Renal cortex interstitium (tissue), 11 donors: ENCODE measurements at regions not wholly inside any gene's neighbourhood (a gene's known extent, or its start where the extent isn't known, plus 50 kb on each side); places are given as distances from the start of the nearest gene placed in this dataset.

ENCODE experiments used
- DNase-seq, 11 donors: peaks; one replicate each; pipeline ENCODE4 v3.0.0-alpha.2; 2013; ENCODE audit warnings: low read depth in 9 of 11, low spot score in 4 of 11; ENCODE audit errors: extremely low read depth in 1 of 11

DNA sequence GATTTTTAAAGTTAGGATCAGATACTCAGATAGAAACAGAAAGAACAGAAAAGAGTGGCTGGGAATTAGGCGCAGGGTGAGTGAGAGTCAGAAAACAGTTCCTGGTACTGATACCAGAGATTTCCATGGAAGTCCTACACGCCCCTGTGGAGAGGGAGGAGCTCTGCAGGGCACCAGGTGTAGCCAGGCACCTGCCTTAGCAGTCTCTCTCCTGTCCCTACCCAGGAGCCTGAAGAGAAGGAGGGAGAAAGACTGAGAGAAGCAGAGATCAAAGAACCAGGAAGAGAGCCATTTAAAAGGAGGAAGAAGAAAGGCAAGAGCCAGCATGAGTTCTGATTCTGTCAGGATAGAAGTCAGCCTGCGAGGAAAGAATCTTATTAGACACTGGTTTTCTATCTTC is 65.0 kb downstream of the CBLN1 start:
- DNase-seq, result no peak

DNA sequence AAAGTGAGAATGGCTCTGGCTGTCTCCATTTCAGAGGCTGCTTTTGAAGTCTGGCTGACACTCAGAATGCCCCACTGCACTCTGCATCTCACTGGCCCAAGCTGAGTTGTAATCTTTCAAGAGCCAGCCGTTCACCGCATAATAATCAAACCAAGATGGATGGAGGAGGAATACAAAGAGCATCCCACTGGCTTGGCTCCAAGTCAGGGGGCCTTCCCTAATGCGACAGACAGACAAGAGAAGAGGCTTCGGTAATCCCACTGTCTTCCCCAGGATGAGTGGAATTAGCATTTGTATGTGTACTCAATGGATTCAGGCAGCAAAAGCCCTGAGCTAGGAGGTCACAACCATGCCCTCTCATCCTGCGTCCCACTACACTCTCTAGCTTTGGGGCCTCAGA is 68.0 kb downstream of the CBLN1 start:
- DNase-seq, result no peak

GRCh38 chr16:49204191-49204590 is 77.4 kb downstream of the CBLN1 start:
- DNase-seq, result no peak

- DNase-seq, result no peak
These were observed 78.3 kb downstream of the CBLN1 start for GRCh38 chr16:49203361-49203760.

DNA sequence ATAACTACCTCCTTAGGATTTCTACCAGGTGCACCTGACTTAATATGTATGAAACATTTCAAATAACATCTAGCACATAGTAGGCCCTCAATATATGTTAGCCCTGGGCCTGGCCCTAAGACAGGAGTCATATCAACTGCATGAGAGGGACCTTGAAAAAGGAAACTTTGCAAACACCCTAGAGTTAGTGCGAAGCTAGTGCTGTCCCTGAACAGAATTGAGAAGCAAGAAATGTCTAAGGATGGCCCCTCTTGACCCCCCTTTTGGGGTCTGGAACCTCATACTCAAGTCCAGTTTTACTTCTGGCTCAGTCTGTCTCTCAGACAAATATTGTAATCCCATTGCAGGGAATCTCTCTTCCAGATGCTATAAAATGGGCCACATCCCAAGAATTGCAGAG is 80.5 kb downstream of the CBLN1 start:
- no peak for DNase-seq

- DNase-seq, result no peak
These were observed 81.3 kb downstream of the CBLN1 start for GRCh38 chr16:49200223-49200820.

- DNase-seq, result no peak
These were observed 86.4 kb downstream of the CBLN1 start for GRCh38 chr16:49195237-49195548.

DNA sequence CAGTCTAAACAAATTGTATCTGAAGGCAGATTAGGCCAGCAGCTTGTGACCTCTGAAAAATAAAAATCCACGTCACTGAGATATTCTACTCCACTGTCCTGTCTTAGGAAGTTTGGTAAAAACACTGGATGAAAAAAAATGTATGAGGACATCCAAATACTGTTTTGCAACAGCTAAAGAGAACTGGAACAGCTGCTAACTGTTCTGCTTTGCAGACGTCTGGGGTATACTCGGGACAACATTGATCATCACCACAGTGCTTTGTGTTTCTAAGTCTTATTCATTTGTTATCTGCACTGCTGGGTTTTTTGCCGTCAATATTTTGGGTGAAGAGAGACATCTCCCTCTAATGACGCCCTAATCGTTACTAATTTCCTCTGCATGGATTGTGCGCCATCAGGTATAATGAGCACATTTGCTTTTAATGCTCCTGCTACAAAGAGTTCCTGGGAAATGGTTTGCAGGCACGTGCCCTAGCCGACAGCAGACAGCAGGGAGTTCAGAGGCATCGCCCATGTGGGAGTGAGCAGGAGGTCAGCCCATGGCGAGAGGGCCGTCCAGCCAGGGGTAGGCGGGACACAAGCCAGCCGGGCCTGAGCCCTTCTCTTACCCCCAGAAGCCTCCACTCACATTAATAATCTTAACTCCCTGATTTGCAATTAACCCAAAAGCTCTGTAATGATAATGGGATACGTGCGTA is 87.0 kb downstream of the CBLN1 start:
- no peak for DNase-seq

DNA sequence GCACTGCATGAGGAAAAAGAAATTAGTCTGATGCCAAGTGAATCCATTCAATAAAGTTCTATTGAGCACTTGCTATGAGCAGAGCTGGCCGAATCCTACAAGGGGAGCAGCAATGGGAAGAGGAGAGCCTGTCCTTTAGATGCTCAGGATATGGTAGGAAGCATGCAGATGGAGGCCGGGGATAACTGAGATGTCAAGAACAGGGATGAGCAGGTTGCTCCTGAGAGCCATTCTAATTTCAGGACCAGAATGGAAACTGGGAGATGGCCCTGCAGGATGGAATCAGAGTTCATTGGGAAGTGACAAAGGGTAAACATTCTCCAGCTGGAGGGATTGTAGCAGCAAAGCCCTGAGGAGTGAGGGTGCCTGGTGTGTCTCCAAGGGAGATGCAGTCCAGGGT is 88.0 kb downstream of the CBLN1 start:
- no peak for DNase-seq

DNA sequence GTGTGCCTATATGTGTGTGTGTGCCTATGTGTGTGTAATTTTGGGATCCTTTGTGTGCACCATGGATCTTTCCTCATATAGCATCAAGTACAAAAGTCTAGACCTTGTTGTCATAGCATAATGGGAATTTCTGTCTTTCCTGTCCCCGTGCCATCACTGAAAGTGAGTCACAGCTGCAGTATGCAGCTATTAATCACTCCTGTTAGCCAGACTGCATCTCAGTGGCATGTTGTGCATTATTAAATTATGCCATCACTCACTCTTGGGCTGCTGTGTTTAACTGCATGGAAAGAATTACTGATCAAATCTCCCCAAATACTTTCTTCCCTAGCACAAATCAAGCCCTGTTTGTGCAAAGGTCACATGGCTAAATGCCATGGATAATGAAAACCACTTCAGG is 92.4 kb downstream of the CBLN1 start:
- DNase-seq, result no peak

DNA sequence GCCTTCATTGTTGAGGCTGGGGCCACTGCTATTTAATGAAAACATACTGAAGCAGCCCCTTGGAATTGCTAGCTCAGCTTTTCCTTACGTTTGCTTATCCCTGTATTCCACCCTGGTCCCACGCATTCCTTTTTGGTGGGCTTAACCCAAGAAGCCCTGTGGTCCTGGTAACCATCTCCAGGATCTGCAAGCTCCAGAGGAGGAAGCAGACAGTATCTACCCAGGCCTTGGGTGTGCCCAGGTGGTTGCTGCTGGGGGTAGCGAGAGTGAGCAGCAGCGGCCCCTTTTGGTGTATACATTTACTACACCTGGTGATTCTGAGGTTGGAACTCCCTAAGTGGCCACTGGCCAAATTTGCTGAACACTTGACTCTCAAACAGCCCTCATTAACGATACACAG is 97.7 kb downstream of the CBLN1 start:
- DNase-seq, result no peak

DNA sequence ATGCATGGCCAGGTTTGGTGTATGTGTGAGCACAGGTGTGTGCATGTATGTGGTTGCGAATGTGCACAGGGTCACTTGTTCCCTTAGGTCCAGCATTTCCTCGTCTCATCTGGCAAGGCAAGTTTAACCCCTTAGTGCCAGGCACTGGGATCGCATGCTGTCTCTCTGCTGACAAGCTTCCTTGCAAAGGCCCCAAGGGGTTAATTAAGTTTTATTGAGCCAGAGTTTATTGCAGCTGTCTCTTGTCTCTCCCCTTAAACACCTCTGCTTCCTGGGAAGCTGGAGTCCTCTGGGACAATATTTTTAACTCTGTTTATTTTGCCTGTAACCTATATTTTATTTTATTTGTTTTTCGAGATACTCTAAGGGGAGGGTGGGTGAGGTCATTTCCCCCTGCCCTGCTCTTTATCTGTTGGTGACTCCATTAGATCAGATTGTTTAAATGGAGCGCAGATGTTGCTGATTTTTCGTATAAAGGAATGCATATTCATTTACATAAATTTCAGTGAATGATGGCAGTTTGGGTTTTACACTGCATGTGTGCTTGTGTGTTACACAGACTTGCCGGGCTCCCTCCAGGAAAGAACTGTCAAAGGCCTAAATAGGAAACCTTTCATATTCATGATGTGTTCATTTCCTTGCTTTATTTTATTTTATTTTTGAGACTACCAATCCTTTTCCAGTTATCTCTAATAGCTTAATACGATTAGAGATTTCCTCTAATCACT is 99.7 kb downstream of the CBLN1 start:
- no peak for DNase-seq

GRCh38 chr16:49179714-49180330 is 101.8 kb downstream of the CBLN1 start:
- DNase-seq, result no peak

GRCh38 chr16:49168126-49168525 is 113.5 kb downstream of the CBLN1 start:
- no peak for DNase-seq

DNA sequence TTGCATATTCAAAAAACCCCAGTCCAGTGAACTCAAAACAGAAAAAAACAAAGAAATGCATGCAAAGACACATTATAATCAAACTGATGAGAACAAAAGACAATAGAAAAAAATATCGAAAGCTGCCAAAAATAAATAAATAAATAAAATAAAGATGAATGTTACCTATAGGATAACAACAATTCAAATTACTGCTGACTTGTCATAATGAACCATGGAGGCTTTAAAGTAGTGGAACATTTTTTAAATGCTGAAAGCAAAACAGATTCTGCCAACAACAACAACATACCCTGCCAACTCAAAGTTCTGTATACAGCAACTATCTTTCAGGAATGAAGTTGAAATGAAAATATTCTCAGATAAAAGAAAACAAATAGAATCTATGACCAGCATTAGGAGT is 116.6 kb downstream of the CBLN1 start:
- DNase-seq, result no peak

DNA sequence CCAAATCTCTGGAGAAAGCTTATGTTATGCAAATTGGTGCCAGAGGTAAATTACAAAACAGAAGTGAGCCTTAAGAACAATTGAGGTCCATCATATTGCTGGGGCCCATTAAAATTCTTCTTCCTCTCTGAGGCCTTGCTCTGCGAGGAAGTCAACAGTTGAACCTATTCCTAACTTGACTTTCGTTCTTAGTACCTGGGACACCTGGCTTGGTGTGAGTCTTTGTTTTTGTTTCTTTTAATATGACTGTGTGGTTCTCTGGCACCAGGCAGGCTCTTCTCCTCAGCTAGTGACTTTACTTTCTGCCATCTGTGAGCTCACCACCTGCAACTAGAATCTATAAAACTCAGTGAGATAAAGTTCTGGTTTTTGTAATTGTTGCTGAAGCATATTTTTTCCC is 120.4 kb downstream of the CBLN1 start:
- no peak for DNase-seq

- peak; percentile 21 to 72 (median 51) for DNase-seq
These were observed 123.5 kb downstream of the CBLN1 start for GRCh38 chr16:49158029-49158642.

- DNase-seq, result no peak
These were observed 131.3 kb downstream of the CBLN1 start for GRCh38 chr16:49150341-49150740.

GRCh38 chr16:49148410-49148809 is 133.2 kb downstream of the CBLN1 start:
- DNase-seq, result no peak

DNA sequence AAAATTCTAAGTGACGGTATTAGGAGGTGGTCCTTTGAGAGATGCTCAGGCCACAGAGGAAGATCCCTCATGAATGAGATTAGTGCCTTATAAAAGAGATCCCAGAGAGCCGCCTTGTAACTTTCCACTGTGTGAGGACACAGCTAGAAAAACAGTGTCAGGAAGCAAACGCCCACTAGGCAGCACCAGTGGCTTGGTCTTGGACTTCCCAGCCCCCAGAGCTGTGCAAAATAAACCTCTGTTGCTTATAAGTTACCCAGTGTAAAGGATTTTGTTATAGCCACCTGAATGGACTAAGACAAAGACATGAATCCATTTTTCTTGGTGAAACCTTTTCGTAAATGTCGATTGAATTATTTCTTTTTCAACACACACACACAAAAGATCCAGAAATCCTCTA is 141.0 kb downstream of the CBLN1 start:
- no peak for DNase-seq
